T47D (cell line): ENCODE measurements at regions not wholly inside any gene's neighbourhood (a gene's known extent, or its start where the extent isn't known, plus 50 kb on each side); places are given as distances from the start of the nearest gene placed in this dataset.

Source experiments
- DNase-seq, 2 experiments: peaks; one replicate each; pipeline versions ENCODE4 v3.0.0 to v3.0.0-alpha.2; 2011 to 2012; ENCODE audit warnings: low read depth in 1 of 2, low spot score in 1 of 2
- JUND ChIP-seq: IDR thresholded peaks from 2 replicates; pipeline ENCODE4 v1.6.1; 2012; ENCODE audit warnings: low read depth
- in situ Hi-C: cut with HindIII; loops from 2 replicates; pipeline ENCODE4 v1.10.0; 2016; ENCODE audit warnings: low sequenced_read_pairs, low pct_unique_long_range_greater_than_20kb

GRCh38 chr1:229028544-229028943, 242.4 kb upstream of the RAB4A start:
- no peak for TF ChIP-seq JUND
- DNase-seq = no peak
- in situ Hi-C loops = no loop called here

GRCh38 chr1:229028987-229029878, 241.7 kb upstream of the RAB4A start:
- DNase-seq = no peak
- TF ChIP-seq JUND = no peak
- in situ Hi-C loops = no loop called here

GRCh38 chr1:229029879-229030235, 241.1 kb upstream of the RAB4A start:
- in situ Hi-C loops = no loop called here
- no peak for TF ChIP-seq JUND
- no peak for DNase-seq

GRCh38 chr1:229030630-229031029, 240.3 kb upstream of the RAB4A start:
- DNase-seq = no peak
- no peak for TF ChIP-seq JUND
- in situ Hi-C loops = no loop called here

- no peak for DNase-seq
- in situ Hi-C loops = no loop called here
- TF ChIP-seq JUND = no peak
These were observed 239.8 kb upstream of the RAB4A start for GRCh38 chr1:229031061-229031460.

- TF ChIP-seq JUND = no peak
- in situ Hi-C loops = no loop called here
- DNase-seq = no peak
These were observed 239.2 kb upstream of the RAB4A start for GRCh38 chr1:229031481-229032341.

- TF ChIP-seq JUND = no peak
- no peak for DNase-seq
- in situ Hi-C loops = no loop called here
These were observed 238.5 kb upstream of the RAB4A start for GRCh38 chr1:229032375-229032774.

GRCh38 chr1:229033480-229033879, 237.4 kb upstream of the RAB4A start:
- in situ Hi-C loops = no loop called here
- TF ChIP-seq JUND = no peak
- DNase-seq = no peak

- no peak for TF ChIP-seq JUND
- DNase-seq = no peak
- in situ Hi-C loops = no loop called here
These were observed 236.6 kb upstream of the RAB4A start for GRCh38 chr1:229034342-229034741.

- no peak for DNase-seq
- in situ Hi-C loops = no loop called here
- no peak for TF ChIP-seq JUND
These were observed 235.7 kb upstream of the RAB4A start for GRCh38 chr1:229035054-229035747.

GRCh38 chr1:229035748-229036082, 235.2 kb upstream of the RAB4A start:
- TF ChIP-seq JUND = no peak
- in situ Hi-C loops = no loop called here
- no peak for DNase-seq

GRCh38 chr1:229037806-229038405, 233.0 kb upstream of the RAB4A start:
- no peak for DNase-seq
- in situ Hi-C loops = no loop called here
- no peak for TF ChIP-seq JUND
